GM12874 (cell line): ENCODE measurements at regions not wholly inside any gene's neighbourhood (a gene's known extent, or its start where the extent isn't known, plus 50 kb on each side); places are given as distances from the start of the nearest gene placed in this dataset.

ENCODE experiments used
- TF ChIP-seq, protein P1 (sequence below): IDR thresholded peaks from 2 replicates; pipeline ENCODE4 v1.5.1; 2011; ENCODE audit warnings: low read depth, mild to moderate bottlenecking, control low read depth, low read length, moderate library complexity; ENCODE audit not compliant: insufficient read depth

DNA sequence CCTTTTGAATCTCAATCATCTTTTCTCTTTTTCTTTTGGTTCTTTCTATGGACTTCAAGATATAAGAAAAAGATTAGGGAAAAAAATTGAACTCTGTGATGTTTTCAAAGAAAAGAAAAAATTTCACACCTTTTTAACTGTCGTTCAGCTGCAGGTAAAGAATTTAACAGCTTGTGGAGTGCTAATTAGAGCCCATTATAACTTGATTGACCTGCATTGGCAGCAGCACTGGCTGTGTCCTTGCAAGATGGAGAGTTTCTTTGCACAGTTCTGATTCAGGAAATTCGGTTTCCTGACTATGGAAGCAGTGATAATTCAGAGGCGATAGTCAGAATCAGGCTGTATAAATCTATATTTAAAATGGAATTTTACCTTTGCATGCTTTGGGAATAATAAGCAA lies 183.2 kb upstream of the DACH1 start:
- TF ChIP-seq, protein P1, sequence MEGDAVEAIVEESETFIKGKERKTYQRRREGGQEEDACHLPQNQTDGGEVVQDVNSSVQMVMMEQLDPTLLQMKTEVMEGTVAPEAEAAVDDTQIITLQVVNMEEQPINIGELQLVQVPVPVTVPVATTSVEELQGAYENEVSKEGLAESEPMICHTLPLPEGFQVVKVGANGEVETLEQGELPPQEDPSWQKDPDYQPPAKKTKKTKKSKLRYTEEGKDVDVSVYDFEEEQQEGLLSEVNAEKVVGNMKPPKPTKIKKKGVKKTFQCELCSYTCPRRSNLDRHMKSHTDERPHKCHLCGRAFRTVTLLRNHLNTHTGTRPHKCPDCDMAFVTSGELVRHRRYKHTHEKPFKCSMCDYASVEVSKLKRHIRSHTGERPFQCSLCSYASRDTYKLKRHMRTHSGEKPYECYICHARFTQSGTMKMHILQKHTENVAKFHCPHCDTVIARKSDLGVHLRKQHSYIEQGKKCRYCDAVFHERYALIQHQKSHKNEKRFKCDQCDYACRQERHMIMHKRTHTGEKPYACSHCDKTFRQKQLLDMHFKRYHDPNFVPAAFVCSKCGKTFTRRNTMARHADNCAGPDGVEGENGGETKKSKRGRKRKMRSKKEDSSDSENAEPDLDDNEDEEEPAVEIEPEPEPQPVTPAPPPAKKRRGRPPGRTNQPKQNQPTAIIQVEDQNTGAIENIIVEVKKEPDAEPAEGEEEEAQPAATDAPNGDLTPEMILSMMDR, result no peak

DNA sequence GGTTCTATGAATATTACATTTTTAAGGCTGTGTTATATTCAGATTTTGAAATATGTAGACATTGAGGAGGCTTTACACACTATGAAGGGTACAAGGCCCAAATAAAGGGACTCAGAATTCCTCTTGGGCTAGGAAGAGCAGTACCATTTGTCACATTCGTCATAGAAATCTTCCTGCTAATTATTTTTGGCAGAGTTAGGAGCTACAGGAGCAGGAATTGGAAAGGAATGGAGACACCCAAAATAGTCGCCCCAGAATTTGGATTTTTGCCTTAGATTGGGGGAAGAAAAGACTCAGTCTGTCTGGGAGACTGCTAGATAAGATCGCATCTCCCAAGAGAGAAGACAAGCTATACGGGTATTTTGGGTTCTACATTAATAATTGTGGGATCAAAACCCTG lies 176.4 kb upstream of the DACH1 start:
- TF ChIP-seq, protein P1, result no peak

DNA sequence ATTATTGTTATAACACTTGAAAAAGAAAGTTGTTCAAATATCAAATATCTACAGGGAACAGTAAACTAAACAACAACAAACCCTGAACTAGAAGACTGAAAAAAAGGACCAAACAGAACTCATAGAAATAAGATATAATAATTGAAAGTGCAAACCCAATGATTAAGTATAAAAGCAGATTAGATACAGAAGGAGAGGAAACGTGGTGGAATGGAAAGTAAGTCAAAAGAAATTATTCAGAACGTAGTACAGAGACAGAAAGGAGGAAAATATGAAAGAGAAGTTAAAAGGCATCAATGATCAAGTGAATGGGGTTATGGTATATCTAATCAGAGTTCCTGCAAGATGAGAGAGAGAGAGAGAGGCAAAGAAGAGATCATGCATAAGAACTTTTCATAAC lies 174.2 kb upstream of the DACH1 start:
- TF ChIP-seq, protein P1, result no peak

DNA sequence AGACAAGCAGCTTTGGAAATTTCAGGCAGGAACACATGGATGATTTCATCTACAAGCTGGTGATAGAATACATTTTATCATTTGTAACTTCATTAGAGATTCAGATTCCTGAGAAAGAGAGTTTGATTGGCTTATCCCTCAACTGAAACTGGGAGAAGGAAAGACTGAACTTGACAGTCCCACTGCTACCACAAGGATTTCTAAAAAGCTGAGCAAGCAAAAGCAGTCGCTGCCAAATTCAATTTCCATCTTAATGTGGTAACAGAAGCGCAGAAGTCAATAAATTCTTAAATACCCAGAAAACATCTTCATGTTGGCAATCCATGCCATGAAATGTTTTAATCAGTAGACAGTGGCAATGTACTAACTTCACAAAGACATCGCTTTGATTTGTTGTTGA lies 172.1 kb upstream of the DACH1 start:
- TF ChIP-seq, protein P1, result no peak

DNA sequence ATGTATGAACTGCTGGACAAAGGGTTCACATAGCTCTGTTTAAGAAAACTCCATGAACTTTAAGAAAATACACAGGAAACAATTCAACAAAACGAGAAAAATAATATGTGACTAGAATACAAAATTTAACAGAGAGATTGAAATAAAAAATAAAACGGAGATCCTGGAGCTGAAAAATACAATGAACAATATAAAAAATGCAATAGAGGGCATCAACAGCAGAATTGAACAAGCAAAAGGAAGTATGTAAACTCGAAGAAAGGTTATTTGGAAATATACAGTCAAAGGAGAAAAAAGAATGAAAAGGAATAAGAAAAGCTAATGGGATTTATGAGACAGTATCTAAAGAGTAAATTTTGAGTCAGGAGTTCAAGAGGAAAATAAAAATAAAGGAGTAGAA lies 163.0 kb upstream of the DACH1 start:
- TF ChIP-seq, protein P1, result no peak

DNA sequence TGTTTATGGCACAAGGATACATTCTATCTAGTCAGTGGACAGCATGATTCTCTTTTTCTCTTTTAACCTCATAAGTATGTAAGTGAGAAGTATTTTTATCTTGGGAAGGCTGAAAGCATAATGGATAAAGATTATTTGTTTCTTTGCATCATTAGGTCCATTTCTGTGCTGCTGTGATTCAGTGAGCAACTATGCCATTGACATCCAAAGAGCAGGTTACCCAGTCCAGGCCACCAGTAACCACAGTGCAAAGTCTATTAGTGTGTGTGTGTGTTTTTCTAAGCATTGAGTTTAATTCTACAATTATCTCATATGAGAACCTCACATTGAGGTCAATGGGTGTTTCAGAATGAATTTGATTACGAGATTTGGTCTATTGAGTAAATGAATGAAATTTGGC lies 158.8 kb upstream of the DACH1 start:
- TF ChIP-seq, protein P1, result no peak

DNA sequence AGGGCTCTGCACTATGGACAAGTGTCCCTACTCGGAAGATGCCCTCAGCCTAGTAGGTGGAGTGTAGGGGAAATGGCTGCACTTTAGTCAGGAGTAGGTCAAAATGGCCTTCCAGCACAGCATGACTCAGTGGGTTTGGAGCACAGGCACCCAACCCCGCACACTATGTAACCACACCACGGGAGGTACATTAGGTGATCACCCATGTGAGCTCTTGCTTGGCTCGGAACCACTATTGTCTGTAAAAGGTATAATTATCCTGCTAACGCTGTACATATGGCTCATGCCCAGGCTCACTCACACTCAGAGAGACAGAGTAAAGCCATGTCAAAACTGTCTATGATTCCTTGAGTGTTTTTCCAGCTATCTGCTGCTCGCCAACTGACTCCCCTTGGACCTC lies 156.9 kb upstream of the DACH1 start:
- TF ChIP-seq, protein P1, result no peak

DNA sequence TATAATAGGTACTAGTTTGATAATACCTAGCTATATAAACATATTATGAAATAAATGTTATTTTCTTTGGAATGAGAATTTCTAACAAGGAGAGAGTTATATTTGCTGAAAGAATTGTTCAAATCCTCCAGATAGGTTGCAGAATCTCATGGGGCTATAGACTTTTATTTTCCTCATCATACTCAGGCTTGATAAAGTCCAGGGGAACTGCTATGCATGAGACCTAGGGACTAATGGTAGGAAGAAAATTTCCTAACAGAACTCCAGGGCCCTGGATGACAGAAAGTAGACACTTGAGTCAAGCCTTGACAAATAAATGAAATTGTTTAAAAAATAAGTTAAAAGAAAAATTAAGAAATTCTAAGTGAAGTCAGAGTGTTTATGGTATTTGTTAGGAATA lies 138.5 kb upstream of the DACH1 start:
- TF ChIP-seq, protein P1, result no peak
